Astrocyte of the spinal cord (primary cell): ENCODE measurements at regions not wholly inside any gene's neighbourhood (a gene's known extent, or its start where the extent isn't known, plus 50 kb on each side); places are given as distances from the start of the nearest gene placed in this dataset.

Source experiments
- DNase-seq: peaks from one replicate; pipeline ENCODE4 v3.0.0; 2011; ENCODE audit warnings: low read depth, low spot score
- H3K4me3 ChIP-seq: 2 replicates; pipeline ENCODE4 v1.5.1; 2011; ENCODE audit warnings: low read depth, mild to moderate bottlenecking, low read length, moderate library complexity
- in situ Hi-C: cut with HindIII; loops from 2 replicates; pipeline ENCODE4 v1.10.0; 2017; ENCODE audit warnings: low sequenced_read_pairs
- TF ChIP-seq, protein P1 (sequence below): IDR thresholded peaks from 2 replicates; pipeline ENCODE4 v1.5.1; 2012; ENCODE audit warnings: low read depth, mild to moderate bottlenecking, low read length, inconsistent platforms

DNA sequence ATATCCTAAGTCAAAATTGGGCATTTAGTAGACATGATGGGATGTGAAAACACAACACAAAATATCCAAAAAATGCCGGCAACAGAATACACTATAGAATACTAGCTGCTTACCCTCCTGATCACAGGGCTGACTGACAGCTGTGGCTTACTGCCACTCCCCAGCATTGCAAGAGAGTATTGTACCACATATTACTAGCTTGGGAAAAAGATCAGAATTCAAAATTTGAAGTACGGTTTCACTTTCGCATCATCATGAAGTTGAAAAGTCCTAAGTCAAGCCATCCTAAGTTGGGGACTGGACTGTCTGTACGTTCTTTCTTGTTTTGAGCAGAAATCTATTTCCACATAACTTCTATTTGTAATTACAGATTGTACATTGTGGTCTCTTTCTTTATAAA lies 851.4 kb downstream of the MAT2B start:
- TF ChIP-seq, protein P1, sequence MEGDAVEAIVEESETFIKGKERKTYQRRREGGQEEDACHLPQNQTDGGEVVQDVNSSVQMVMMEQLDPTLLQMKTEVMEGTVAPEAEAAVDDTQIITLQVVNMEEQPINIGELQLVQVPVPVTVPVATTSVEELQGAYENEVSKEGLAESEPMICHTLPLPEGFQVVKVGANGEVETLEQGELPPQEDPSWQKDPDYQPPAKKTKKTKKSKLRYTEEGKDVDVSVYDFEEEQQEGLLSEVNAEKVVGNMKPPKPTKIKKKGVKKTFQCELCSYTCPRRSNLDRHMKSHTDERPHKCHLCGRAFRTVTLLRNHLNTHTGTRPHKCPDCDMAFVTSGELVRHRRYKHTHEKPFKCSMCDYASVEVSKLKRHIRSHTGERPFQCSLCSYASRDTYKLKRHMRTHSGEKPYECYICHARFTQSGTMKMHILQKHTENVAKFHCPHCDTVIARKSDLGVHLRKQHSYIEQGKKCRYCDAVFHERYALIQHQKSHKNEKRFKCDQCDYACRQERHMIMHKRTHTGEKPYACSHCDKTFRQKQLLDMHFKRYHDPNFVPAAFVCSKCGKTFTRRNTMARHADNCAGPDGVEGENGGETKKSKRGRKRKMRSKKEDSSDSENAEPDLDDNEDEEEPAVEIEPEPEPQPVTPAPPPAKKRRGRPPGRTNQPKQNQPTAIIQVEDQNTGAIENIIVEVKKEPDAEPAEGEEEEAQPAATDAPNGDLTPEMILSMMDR: no peak
- in situ Hi-C loops: no loop called here
- DNase-seq: no peak
- no peak overlapping the region for H3K4me3 ChIP-seq

GRCh38 chr5:164357395-164358033 lies 852.1 kb downstream of the MAT2B start:
- TF ChIP-seq, protein P1: no peak

DNA sequence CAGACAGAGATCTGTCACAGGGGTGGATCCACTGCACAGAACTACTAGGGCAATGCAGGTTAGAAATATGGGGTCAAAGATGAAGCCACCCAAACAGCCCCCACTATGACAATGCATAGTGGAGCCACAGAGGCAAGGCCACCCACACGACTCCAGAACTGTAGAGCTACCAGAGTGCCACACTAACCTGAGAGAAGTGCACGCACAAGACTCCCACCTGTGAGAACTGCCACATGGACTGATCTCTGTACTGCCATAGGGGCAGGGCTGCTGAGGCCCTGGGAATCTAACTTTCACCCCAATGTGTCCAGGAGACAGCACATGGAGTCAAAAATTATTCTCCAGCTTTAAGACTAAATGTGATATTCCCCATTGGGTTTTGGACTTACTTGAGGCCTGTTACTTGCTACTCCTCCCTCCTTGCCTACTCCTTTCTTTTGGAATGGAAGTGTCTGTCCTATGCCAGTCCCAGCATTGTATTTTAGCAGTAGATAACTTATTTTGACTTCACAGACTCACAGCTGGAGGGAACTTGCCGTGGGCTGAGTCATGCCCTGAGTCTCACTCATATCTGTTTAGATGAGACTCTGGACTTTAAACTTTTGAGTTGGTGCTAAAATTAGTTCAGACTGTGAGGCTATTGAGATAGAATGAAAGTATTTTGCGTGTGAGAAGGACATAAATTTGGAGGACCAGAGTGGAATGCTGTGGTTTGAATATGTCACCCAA lies 853.3 kb downstream of the MAT2B start:
- peak; percentile 55 for DNase-seq
- TF ChIP-seq, protein P1: no peak
- in situ Hi-C loops: no loop called here
- H3K4me3 ChIP-seq: no peak overlapping the region

More at GRCh38 chr5:164357395-164358033, 852.1 kb downstream of the MAT2B start:
- in situ Hi-C loops: no loop called here
- no peak for DNase-seq
- no peak overlapping the region for H3K4me3 ChIP-seq

DNA sequence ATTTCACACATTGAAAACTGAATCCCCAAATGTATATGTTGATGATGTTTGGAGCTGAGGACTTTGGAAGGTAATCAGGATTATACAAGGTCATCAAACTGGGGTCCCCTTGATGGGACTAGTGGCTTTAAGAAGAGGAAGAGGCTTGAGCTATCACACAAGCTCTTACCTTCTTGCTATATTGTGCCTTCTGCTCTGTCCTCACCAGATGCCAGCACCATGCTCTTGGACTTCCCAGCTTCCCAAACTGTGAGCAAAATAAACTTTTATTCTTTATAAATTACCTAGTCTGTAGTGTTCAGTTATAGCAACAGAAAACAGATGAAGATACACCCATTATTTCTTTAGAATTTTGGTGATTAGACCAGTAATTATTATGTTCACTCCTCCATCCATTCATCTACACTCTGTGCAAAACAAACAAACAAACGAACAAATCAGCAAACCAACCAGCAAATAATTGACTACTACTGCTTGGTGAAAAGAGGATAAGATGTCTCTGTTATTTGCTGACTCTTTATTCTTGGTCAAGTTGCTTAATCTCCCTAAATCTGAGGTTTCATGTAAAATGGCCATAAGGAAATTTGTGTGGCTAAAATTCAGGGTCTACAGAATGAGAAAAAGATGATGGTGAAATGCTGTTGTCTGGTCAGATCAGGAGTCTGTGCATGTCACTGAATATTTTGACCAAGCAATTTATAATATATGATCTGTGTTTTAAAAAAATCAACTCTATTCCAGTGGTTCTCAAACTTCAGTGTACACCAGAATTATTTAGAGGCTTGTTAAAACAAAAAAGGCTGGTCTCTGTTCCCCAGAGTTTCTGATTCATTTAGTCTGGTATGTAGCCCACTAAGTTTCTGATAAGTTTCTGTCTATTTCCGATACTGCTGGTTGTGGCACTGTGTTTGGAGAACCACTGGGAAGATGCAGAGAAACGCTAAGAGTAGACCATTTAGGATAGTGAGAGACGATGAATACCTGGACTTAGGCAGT lies 854.1 kb downstream of the MAT2B start:
- no peak overlapping the region for H3K4me3 ChIP-seq
- peak; percentile 16 for DNase-seq
- TF ChIP-seq, protein P1: no peak
- in situ Hi-C loops: no loop called here

- TF ChIP-seq, protein P1: no peak
- peak; percentile 24 for DNase-seq
- in situ Hi-C loops: no loop called here
- H3K4me3 ChIP-seq: no peak overlapping the region
Observed at GRCh38 chr5:164360589-164360988, 855.2 kb downstream of the MAT2B start.

DNA sequence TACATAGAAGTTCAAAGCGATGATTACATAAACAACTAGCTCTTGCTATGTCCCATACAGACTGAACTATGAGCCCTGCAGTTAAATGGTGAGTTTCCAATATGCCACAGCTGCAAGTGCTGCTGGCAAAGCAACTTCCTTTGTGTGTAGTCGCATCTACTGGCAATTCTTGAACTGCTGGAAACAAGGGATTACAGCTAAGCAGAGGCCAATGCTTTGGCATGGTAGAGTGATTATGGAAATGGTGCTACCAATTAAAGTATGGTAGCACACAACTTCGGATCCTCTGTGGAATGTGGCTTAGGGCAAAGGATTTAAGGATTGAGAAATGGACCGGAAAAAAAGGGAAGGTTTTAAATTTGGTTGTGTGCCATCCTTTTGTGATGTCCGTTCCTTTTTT lies 856.6 kb downstream of the MAT2B start:
- no peak overlapping the region for H3K4me3 ChIP-seq

More for the DNA sequence above, 856.6 kb downstream of the MAT2B start:
- TF ChIP-seq, protein P1: no peak
- no peak for DNase-seq
- in situ Hi-C loops: no loop called here
